Neural cell (in vitro differentiated cells): ENCODE measurements at regions not wholly inside any gene's neighbourhood (a gene's known extent, or its start where the extent isn't known, plus 50 kb on each side); places are given as distances from the start of the nearest gene placed in this dataset.
"Not testable (repeated sequence)": the region's sequence is repeated elsewhere in the genome, so short reads cannot be mapped to it uniquely, and the experiment has no call there.

Experiments used
- H2AFZ ChIP-seq: fragments of 200-600, 300-800 bp; sonication (generic), shearing (Covaris generic); 2 replicates; pipeline ENCODE4 v1.6.0; 2014; ENCODE audit warnings: low read depth, mild to moderate bottlenecking, antibody characterized with exemption, low read length, moderate library complexity
- H3F3A ChIP-seq: fragments of 200-600 bp; shearing (Covaris generic); 2 replicates; pipeline ENCODE4 v1.6.1; 2016; ENCODE audit warnings: mild to moderate bottlenecking, moderate library complexity, mixed read lengths, antibody characterized with exemption, low read length; ENCODE audit not compliant: insufficient read depth, poor library complexity, severe bottlenecking
- H3K27ac ChIP-seq: fragments of 200-600, 300-800 bp; sonication (generic), shearing (Covaris generic); 2 replicates; pipeline ENCODE4 v1.5.1; 2014; ENCODE audit warnings: mild to moderate bottlenecking, low read length, moderate library complexity
- H3K27me3 ChIP-seq: fragments of 300-800, 200-600 bp; sonication (generic), shearing (Covaris generic); 2 replicates; pipeline ENCODE4 v1.6.0; 2014; ENCODE audit warnings: mild to moderate bottlenecking, low read depth, low read length, moderate library complexity; ENCODE audit not compliant: insufficient read depth
- H3K36me3 ChIP-seq: fragments of 300-800, 200-600 bp; sonication (generic), shearing (Covaris generic); 2 replicates; pipeline ENCODE4 v1.5.1; 2014; ENCODE audit warnings: mild to moderate bottlenecking, antibody characterized with exemption, low read length, moderate library complexity; ENCODE audit not compliant: insufficient read depth
- H3K4me2 ChIP-seq: fragments of 300-800, 200-600 bp; sonication (generic), shearing (Covaris generic); 2 replicates; pipeline ENCODE4 v1.6.0; 2014; ENCODE audit warnings: mild to moderate bottlenecking, low read length
- H3K4me3 ChIP-seq: fragments of 300-800, 200-600 bp; sonication (generic), shearing (Covaris generic); 2 replicates; pipeline ENCODE4 v1.5.1; 2014; ENCODE audit warnings: mild to moderate bottlenecking, low read length, moderate library complexity
- H3K79me2 ChIP-seq: fragments of 200-600 bp; shearing (Covaris generic); replicated peaks from 2 replicates; pipeline ENCODE4 v1.6.0; 2014; ENCODE audit warnings: mild to moderate bottlenecking, low read length, moderate library complexity; ENCODE audit not compliant: insufficient read depth
- H3K9ac ChIP-seq: fragments of 300-800, 200-600 bp; sonication (generic), shearing (Covaris generic); 2 replicates; pipeline ENCODE4 v1.6.1; 2016; ENCODE audit warnings: mild to moderate bottlenecking, low read length, mixed read lengths
- H3K9me2 ChIP-seq: fragments of 200-600 bp; shearing (Covaris generic); 2 replicates; pipeline ENCODE4 v1.6.1; 2016; ENCODE audit warnings: mild to moderate bottlenecking, low read length, mixed read lengths; ENCODE audit not compliant: insufficient read depth
- H3K9me3 ChIP-seq: fragments of 200-600, 300-800 bp; sonication (generic), shearing (Covaris generic); 2 replicates; pipeline ENCODE4 v1.6.1; 2016; ENCODE audit warnings: mild to moderate bottlenecking, mixed run types, low read length, moderate library complexity, mixed read lengths
- H4K20me1 ChIP-seq: fragments of 200-600 bp; shearing (Covaris generic); 2 replicates; pipeline ENCODE4 v1.6.1; 2016; ENCODE audit warnings: mild to moderate bottlenecking, mixed run types; ENCODE audit not compliant: insufficient read depth
- MXI1 ChIP-seq: fragments of 450-650 bp; conservative IDR thresholded peaks from 2 replicates; pipeline ENCODE4 v1.6.1; 2014; ENCODE audit warnings: antibody characterized with exemption, mild to moderate bottlenecking; ENCODE audit not compliant: poor library complexity, severe bottlenecking
- SMC3 ChIP-seq: fragments of 450-650 bp; conservative IDR thresholded peaks from 2 replicates; pipeline ENCODE4 v1.6.1; 2014; ENCODE audit warnings: antibody characterized with exemption, mild to moderate bottlenecking, moderate library complexity; ENCODE audit not compliant: poor library complexity
- TAF1 ChIP-seq: IDR thresholded peaks from 2 replicates; pipeline ENCODE4 v1.6.1; 2012; ENCODE audit warnings: low read depth
- TF ChIP-seq, protein P1 (sequence below): IDR thresholded peaks from 2 replicates; pipeline ENCODE4 v1.6.1; 2012; ENCODE audit warnings: borderline replicate concordance
- TF ChIP-seq, protein P2 (sequence below): fragments of 450-650 bp; IDR thresholded peaks from 2 replicates; pipeline ENCODE4 v1.5.1; 2014; ENCODE audit warnings: antibody characterized with exemption, mild to moderate bottlenecking, moderate library complexity; ENCODE audit not compliant: poor library complexity, severe bottlenecking

- TF ChIP-seq MXI1, result peak; percentile 78
Observed at GRCh38 chr5:1594357-1595106, 70.8 kb upstream of the LPCAT1 start (continued).

DNA sequence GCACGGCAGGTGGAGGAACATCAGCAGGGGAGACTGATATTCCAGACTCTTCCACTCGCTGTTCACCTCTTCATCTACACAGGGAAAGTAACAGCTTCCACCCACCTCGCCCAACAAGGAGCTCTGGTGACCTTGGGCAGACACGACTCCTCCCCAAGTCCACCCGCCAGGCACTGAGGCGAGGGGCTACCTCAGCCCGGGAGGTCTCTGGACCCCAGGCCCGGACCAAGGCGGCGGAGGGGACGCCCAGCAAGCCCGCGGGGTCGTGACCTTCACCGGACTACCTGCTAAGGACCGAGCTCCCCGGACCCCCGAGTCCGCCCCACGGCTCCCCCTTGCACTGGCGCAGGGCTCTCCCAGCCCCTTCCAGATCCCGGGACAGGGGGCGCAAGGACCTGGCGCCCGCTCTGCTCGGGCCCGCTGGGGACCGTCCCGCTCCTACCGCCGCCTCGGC, 70.2 kb upstream of the LPCAT1 start:
- H3K9ac ChIP-seq, result peak overlapping the region; percentile 74
- no peak overlapping the region for H2AFZ ChIP-seq
- H3K4me2 ChIP-seq, result no peak overlapping the region

DNA sequence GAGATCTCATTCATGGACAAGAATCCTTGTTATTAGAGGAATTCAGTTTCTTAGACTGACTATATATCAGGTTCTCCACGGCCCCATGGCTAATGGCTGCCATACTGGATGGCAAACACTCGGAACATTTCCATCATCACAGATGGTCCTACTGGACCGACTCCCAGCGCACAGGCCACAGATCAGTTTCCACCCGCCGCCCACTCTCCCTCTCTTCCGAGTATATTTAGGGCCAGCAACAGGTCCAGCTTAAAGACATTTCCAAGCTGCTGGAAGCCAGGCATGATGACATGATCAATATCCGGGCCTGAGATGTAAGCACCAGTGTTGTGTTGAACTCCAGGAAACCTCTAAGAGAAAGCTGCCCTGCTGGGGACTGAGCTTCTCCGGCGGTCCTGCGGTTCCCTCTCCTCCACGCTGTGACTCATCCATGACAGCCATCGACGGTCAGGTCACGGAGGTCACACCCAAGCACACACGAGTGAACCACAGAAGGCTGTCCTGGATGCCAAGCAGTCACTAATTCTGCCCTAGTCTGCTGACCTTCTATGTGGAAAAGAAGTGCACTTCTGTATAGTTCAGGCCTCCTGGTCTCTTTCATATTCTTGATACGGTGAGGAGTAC, 64.4 kb upstream of the LPCAT1 start:
- not testable (repeated sequence) for H3K4me2 ChIP-seq, H4K20me1 ChIP-seq, H3K9me3 ChIP-seq, H2AFZ ChIP-seq, H3F3A ChIP-seq, H3K27me3 ChIP-seq, H3K9me2 ChIP-seq, H3K4me3 ChIP-seq, H3K36me3 ChIP-seq, H3K27ac ChIP-seq, H3K79me2 ChIP-seq, H3K9ac ChIP-seq

More for the DNA sequence above, 70.2 kb upstream of the LPCAT1 start:
- Histone ChIP-seq H4K20me1 (no peaks in the 10 kb centered on the region), H3K27me3 (no peaks in the 10 kb centered on the region), H3K9me2 (no peaks in the 10 kb centered on the region), H3K27ac (no peak overlapping the region), H3K4me3 (peak overlapping the region; percentile 81), H3F3A (no peaks in the 10 kb centered on the region), H3K79me2 (no peaks in the 10 kb centered on the region), H3K9me3 (no peaks in the 10 kb centered on the region), H3K36me3 (no peaks in the 10 kb centered on the region)
- no peak for TF ChIP-seq SMC3
- TF ChIP-seq MXI1, result no peak
- TF ChIP-seq TAF1, result no peak
- TF ChIP-seq, protein P1, sequence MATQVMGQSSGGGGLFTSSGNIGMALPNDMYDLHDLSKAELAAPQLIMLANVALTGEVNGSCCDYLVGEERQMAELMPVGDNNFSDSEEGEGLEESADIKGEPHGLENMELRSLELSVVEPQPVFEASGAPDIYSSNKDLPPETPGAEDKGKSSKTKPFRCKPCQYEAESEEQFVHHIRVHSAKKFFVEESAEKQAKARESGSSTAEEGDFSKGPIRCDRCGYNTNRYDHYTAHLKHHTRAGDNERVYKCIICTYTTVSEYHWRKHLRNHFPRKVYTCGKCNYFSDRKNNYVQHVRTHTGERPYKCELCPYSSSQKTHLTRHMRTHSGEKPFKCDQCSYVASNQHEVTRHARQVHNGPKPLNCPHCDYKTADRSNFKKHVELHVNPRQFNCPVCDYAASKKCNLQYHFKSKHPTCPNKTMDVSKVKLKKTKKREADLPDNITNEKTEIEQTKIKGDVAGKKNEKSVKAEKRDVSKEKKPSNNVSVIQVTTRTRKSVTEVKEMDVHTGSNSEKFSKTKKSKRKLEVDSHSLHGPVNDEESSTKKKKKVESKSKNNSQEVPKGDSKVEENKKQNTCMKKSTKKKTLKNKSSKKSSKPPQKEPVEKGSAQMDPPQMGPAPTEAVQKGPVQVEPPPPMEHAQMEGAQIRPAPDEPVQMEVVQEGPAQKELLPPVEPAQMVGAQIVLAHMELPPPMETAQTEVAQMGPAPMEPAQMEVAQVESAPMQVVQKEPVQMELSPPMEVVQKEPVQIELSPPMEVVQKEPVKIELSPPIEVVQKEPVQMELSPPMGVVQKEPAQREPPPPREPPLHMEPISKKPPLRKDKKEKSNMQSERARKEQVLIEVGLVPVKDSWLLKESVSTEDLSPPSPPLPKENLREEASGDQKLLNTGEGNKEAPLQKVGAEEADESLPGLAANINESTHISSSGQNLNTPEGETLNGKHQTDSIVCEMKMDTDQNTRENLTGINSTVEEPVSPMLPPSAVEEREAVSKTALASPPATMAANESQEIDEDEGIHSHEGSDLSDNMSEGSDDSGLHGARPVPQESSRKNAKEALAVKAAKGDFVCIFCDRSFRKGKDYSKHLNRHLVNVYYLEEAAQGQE, result no peak
- TF ChIP-seq, protein P2, sequence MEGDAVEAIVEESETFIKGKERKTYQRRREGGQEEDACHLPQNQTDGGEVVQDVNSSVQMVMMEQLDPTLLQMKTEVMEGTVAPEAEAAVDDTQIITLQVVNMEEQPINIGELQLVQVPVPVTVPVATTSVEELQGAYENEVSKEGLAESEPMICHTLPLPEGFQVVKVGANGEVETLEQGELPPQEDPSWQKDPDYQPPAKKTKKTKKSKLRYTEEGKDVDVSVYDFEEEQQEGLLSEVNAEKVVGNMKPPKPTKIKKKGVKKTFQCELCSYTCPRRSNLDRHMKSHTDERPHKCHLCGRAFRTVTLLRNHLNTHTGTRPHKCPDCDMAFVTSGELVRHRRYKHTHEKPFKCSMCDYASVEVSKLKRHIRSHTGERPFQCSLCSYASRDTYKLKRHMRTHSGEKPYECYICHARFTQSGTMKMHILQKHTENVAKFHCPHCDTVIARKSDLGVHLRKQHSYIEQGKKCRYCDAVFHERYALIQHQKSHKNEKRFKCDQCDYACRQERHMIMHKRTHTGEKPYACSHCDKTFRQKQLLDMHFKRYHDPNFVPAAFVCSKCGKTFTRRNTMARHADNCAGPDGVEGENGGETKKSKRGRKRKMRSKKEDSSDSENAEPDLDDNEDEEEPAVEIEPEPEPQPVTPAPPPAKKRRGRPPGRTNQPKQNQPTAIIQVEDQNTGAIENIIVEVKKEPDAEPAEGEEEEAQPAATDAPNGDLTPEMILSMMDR, result no peak

GRCh38 chr5:1583081-1583875, 59.5 kb upstream of the LPCAT1 start:
- H4K20me1 ChIP-seq, H3K27ac ChIP-seq, H3K9me2 ChIP-seq, H3F3A ChIP-seq, H3K27me3 ChIP-seq, H3K9me3 ChIP-seq, H3K36me3 ChIP-seq, H3K4me3 ChIP-seq, H2AFZ ChIP-seq, H3K9ac ChIP-seq, H3K79me2 ChIP-seq, H3K4me2 ChIP-seq: not testable (repeated sequence)

- not testable (repeated sequence) for H3K36me3 ChIP-seq, H3K4me3 ChIP-seq, H2AFZ ChIP-seq, H3F3A ChIP-seq, H3K27me3 ChIP-seq, H3K9me2 ChIP-seq, H3K27ac ChIP-seq, H3K79me2 ChIP-seq, H3K9me3 ChIP-seq, H3K4me2 ChIP-seq, H4K20me1 ChIP-seq, H3K9ac ChIP-seq
Observed at GRCh38 chr5:1579389-1579788, 55.6 kb upstream of the LPCAT1 start.

- not testable (repeated sequence) for H3K9ac ChIP-seq, H3K4me2 ChIP-seq, H3K79me2 ChIP-seq, H3K27ac ChIP-seq, H3K36me3 ChIP-seq, H3K27me3 ChIP-seq, H3K4me3 ChIP-seq, H3K9me3 ChIP-seq, H3F3A ChIP-seq, H3K9me2 ChIP-seq, H4K20me1 ChIP-seq, H2AFZ ChIP-seq
Observed at GRCh38 chr5:1576851-1577250, 53.1 kb upstream of the LPCAT1 start.
